ENCODE measurements at regions not wholly inside any gene's neighbourhood (a gene's known extent, or its start where the extent isn't known, plus 50 kb on each side); places are given as distances from the start of the nearest gene placed in this dataset.
A peak's percentile ranks its signal among the peaks of the same experiment; 100 is the strongest.

GRCh38 chr2:60091894-60092293, 461.6 kb downstream of the BCL11A start:
- no peak for DNase-seq

- DNase-seq = no peak
These were observed 462.2 kb downstream of the BCL11A start for GRCh38 chr2:60091266-60091665.

GRCh38 chr2:60079562-60079961, 473.9 kb downstream of the BCL11A start:
- no peak for DNase-seq

GRCh38 chr2:60075048-60075447, 478.4 kb downstream of the BCL11A start:
- no peak for DNase-seq

GRCh38 chr2:60073201-60073600, 480.3 kb downstream of the BCL11A start:
- DNase-seq = no peak

- DNase-seq = no peak
These were observed 480.8 kb downstream of the BCL11A start for GRCh38 chr2:60072609-60073008.

GRCh38 chr2:60071490-60071831, 482.0 kb downstream of the BCL11A start:
- no peak for DNase-seq

GRCh38 chr2:60070736-60071489, 482.5 kb downstream of the BCL11A start:
- no peak for DNase-seq

GRCh38 chr2:60070196-60070595, 483.3 kb downstream of the BCL11A start:
- DNase-seq = no peak

- no peak for DNase-seq
These were observed 484.7 kb downstream of the BCL11A start for GRCh38 chr2:60068755-60069154.

- DNase-seq = peak; percentile 87
These were observed 486.4 kb downstream of the BCL11A start for GRCh38 chr2:60067006-60067405.

GRCh38 chr2:60066096-60066839, 487.2 kb downstream of the BCL11A start:
- DNase-seq = peak; percentile 64

- peak; percentile 87 for DNase-seq
These were observed 488.6 kb downstream of the BCL11A start for GRCh38 chr2:60064687-60065389.

GRCh38 chr2:60058781-60059180, 494.7 kb downstream of the BCL11A start:
- no peak for DNase-seq

GRCh38 chr2:60054571-60055340, 498.7 kb downstream of the BCL11A start:
- DNase-seq = no peak

- DNase-seq = no peak
These were observed 499.7 kb downstream of the BCL11A start for GRCh38 chr2:60053791-60054190.

- no peak for DNase-seq
These were observed 500.9 kb downstream of the BCL11A start for GRCh38 chr2:60052601-60053000.

GRCh38 chr2:60051991-60052390, 501.5 kb downstream of the BCL11A start:
- DNase-seq = no peak

- no peak for DNase-seq
These were observed 505.4 kb downstream of the BCL11A start for GRCh38 chr2:60047944-60048525.

- no peak for DNase-seq
These were observed 506.1 kb downstream of the BCL11A start for GRCh38 chr2:60047347-60047746.

- DNase-seq = no peak
These were observed 506.9 kb downstream of the BCL11A start for GRCh38 chr2:60046529-60046928.

- no peak for DNase-seq
These were observed 508.0 kb downstream of the BCL11A start for GRCh38 chr2:60045456-60045855.

- DNase-seq = no peak
These were observed 509.0 kb downstream of the BCL11A start for GRCh38 chr2:60044484-60044883.

All from islet precursor cell (in vitro differentiated cells).